ENCODE measurements at regions not wholly inside any gene's neighbourhood (a gene's known extent, or its start where the extent isn't known, plus 50 kb on each side); places are given as distances from the start of the nearest gene placed in this dataset.

GRCh38 chr5:99004960-99005359, 76.2 kb upstream of the CHD1 start:
- Histone ChIP-seq H3K9me3 (no peaks in the 10 kb centered on the region), H3K36me3 (no peaks in the 10 kb centered on the region), H3K27ac (no peak overlapping the region), H3K27me3 (no peaks in the 10 kb centered on the region), H3K4me3 (no peak overlapping the region), H3K4me1 (no peaks in the 10 kb centered on the region)
- DNase-seq (no peak), ATAC-seq (peak in 1 of 4 donors; percentile 71)
- intact Hi-C loops (cut with DNase I) = no loop called here
- WGBS (ENCODE audit: insufficient coverage, low coverage, low lambda C conversion rate, missing lambda C conversion rate) = 30% methylated on average over 1 of the region's 1 CpG
- no peak for TF ChIP-seq POLR2A (IDR thresholded peaks at IDR 0.05)

GRCh38 chr5:99000876-99001275, 72.1 kb upstream of the CHD1 start:
- H3K4me3 ChIP-seq = no peak overlapping the region
- H3K27ac ChIP-seq = no peak overlapping the region
- no peaks in the 10 kb centered on the region for H3K36me3 ChIP-seq
- no peaks in the 10 kb centered on the region for H3K9me3 ChIP-seq
- H3K27me3 ChIP-seq = no peaks in the 10 kb centered on the region
- H3K4me1 ChIP-seq = no peaks in the 10 kb centered on the region
- 47% methylated on average over 1 of the region's 1 CpG for WGBS (ENCODE audit: insufficient coverage, low coverage, low lambda C conversion rate, missing lambda C conversion rate)
- DNase-seq (no peak), ATAC-seq (peak in 3 of 4 donors; percentile 41 to 92 (median 51))
- intact Hi-C loops (cut with DNase I) = no loop called here
- TF ChIP-seq CTCF (IDR thresholded peaks at IDR 0.05) = no peak
- no peak for TF ChIP-seq POLR2A (IDR thresholded peaks at IDR 0.05)

- Histone ChIP-seq H3K4me3 (no peak overlapping the region), H3K36me3 (no peaks in the 10 kb centered on the region), H3K27me3 (no peaks in the 10 kb centered on the region), H3K9me3 (no peaks in the 10 kb centered on the region), H3K4me1 (no peaks in the 10 kb centered on the region), H3K27ac (no peak overlapping the region)
- no peak for DNase-seq
- no peak for ATAC-seq
- TF ChIP-seq CTCF (IDR thresholded peaks at IDR 0.05) = no peak
- TF ChIP-seq POLR2A (IDR thresholded peaks at IDR 0.05) = no peak
- intact Hi-C loops (cut with DNase I) = no loop called here
- WGBS (ENCODE audit: insufficient coverage, low coverage, low lambda C conversion rate, missing lambda C conversion rate) = 82% methylated on average over 3 of the region's 3 CpGs
Observed at GRCh38 chr5:99000221-99000620, 71.4 kb upstream of the CHD1 start.

GRCh38 chr5:98999631-99000030, 70.8 kb upstream of the CHD1 start:
- no peak overlapping the region for H3K27ac ChIP-seq
- TF ChIP-seq CTCF (IDR thresholded peaks at IDR 0.05) (no peak), POLR2A (IDR thresholded peaks at IDR 0.05) (no peak)
- no peak overlapping the region for H3K4me3 ChIP-seq
- no peak for DNase-seq
- no peaks in the 10 kb centered on the region for H3K4me1 ChIP-seq
- intact Hi-C loops (cut with DNase I) = no loop called here
- no peaks in the 10 kb centered on the region for H3K36me3 ChIP-seq
- no peak for ATAC-seq
- H3K9me3 ChIP-seq = no peaks in the 10 kb centered on the region
- 85% methylated on average over 4 of the region's 4 CpGs for WGBS (ENCODE audit: insufficient coverage, low coverage, low lambda C conversion rate, missing lambda C conversion rate)
- H3K27me3 ChIP-seq = no peaks in the 10 kb centered on the region

- ATAC-seq (no peak), DNase-seq (no peak)
- Histone ChIP-seq H3K27me3 (no peaks in the 10 kb centered on the region), H3K9me3 (no peaks in the 10 kb centered on the region), H3K27ac (no peak overlapping the region), H3K4me1 (no peaks in the 10 kb centered on the region), H3K36me3 (no peaks in the 10 kb centered on the region), H3K4me3 (no peak overlapping the region)
- no peak for TF ChIP-seq POLR2A (IDR thresholded peaks at IDR 0.05)
- no peak for TF ChIP-seq CTCF (IDR thresholded peaks at IDR 0.05)
- intact Hi-C loops (cut with DNase I) = no loop called here
- 80% methylated on average over 3 of the region's 5 CpGs for WGBS (ENCODE audit: insufficient coverage, low coverage, low lambda C conversion rate, missing lambda C conversion rate)
Observed at GRCh38 chr5:98997000-98997399, 68.2 kb upstream of the CHD1 start.
